Fibroblast of skin of right quadriceps (primary cell): ENCODE measurements at regions not wholly inside any gene's neighbourhood (a gene's known extent, or its start where the extent isn't known, plus 50 kb on each side); places are given as distances from the start of the nearest gene placed in this dataset.

ENCODE experiments used
- DNase-seq: peaks from one replicate; pipeline ENCODE4 v3.0.0-alpha.2; 2013

DNA sequence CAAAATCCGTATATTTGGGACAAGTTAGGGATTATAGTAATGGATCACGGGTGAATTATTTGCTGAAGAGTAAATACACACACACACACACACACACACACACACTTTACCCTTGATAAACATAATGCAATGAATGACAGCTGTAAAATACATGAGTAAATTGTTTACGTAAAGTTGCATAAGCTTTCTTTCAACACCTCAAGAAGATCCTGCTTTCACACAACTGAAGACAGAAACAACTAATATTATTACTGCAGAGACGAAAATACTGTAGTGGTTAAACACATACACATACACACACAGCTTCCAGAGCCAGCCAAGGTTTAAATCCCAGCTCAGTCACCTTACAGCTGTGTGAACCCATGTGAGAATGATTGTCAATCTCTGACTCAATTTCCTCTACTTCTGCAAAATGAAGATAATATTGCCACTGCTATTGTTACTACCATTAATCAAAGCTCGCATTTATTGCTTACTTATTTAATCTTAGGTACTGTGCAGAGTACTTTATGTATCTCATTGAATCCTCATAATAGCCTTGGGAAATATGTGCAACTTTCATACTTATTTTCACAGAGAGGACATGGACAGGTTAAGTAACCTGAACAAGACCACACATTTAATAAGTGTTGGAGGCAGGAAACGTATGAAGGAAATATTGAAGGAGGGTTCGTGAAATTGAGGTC lies 50.6 kb upstream of the DOK6 start:
- DNase-seq = no peak
